ENCODE measurements at regions not wholly inside any gene's neighbourhood (a gene's known extent, or its start where the extent isn't known, plus 50 kb on each side); places are given as distances from the start of the nearest gene placed in this dataset.

DNA sequence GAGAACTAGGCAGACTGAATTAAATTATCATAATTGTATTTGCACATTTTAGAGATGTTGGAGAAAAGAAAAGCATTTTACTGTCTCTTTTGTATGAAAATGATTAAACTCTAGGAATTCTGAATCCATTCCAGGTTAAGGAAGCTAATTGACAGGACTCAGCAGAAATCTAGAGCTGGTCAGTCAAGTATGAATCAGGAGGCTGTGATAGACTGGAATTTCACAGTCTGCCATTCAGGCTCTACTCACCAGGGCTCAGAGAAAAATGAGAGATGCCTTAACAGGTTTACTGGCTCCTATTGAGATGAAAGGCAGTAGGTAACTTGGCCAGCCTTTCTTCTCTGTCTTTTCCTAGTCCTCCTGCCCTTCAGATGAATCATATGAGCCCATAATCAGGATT, 693.9 kb upstream of the CHORDC1 start:
- H3K4me3 ChIP-seq (ENCODE audit: low read depth, low read length): no peak overlapping the region
- TF ChIP-seq, protein P1, sequence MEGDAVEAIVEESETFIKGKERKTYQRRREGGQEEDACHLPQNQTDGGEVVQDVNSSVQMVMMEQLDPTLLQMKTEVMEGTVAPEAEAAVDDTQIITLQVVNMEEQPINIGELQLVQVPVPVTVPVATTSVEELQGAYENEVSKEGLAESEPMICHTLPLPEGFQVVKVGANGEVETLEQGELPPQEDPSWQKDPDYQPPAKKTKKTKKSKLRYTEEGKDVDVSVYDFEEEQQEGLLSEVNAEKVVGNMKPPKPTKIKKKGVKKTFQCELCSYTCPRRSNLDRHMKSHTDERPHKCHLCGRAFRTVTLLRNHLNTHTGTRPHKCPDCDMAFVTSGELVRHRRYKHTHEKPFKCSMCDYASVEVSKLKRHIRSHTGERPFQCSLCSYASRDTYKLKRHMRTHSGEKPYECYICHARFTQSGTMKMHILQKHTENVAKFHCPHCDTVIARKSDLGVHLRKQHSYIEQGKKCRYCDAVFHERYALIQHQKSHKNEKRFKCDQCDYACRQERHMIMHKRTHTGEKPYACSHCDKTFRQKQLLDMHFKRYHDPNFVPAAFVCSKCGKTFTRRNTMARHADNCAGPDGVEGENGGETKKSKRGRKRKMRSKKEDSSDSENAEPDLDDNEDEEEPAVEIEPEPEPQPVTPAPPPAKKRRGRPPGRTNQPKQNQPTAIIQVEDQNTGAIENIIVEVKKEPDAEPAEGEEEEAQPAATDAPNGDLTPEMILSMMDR (IDR thresholded peaks at IDR 0.05; ENCODE audit: insufficient read depth, low read length): no peak
- no peak for DNase-seq (ENCODE audit: low read depth)

DNA sequence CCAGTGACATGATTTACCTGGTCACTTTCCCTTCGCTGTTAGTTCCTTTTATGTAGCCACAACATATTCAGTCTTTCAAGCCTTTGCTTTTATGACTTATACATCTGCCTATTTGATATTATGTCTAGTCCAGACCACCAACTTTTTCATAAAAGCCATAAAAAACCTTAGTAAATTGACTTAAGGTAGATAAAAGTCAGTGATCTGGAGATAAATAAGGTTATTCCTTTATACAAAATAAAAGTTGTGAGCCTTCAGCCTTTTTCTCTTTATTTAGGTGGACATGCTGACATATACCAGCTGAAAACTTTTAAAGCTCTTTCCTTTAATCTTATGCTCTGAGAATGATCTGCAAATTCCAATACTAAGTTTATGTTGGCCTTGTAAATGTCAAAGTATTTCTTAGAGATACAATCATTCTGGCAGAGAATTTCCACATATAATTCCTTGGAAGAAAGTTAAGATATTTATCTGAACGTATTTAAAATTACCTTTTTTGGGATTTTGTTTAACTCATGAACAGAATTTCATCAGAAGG, 690.4 kb upstream of the CHORDC1 start:
- TF ChIP-seq, protein P1 (IDR thresholded peaks at IDR 0.05; ENCODE audit: insufficient read depth, low read length): no peak
- no peak for DNase-seq (ENCODE audit: low read depth)
- no peak overlapping the region for H3K4me3 ChIP-seq (ENCODE audit: low read depth, low read length)

DNA sequence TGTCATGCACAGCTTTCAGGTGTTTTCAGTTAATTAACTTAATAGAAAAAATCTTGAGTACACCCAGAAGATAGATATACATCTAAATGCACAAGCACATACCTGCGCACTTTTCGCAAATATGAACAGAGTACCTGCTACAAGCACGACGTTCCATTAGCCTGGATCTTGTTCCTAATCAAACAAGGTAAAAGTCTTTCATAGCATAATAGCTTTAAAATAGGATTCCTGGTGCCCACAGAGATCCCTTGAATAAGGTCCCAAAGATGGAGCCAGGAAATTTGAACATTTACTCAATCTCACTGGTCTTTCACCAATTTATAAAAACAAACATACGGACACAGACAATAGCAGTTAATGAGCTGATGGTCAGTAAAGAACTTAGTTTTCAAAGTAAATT, 689.8 kb upstream of the CHORDC1 start:
- TF ChIP-seq, protein P1 (IDR thresholded peaks at IDR 0.05; ENCODE audit: insufficient read depth, low read length): no peak
- no peak for DNase-seq (ENCODE audit: low read depth)
- H3K4me3 ChIP-seq (ENCODE audit: low read depth, low read length): no peak overlapping the region

DNA sequence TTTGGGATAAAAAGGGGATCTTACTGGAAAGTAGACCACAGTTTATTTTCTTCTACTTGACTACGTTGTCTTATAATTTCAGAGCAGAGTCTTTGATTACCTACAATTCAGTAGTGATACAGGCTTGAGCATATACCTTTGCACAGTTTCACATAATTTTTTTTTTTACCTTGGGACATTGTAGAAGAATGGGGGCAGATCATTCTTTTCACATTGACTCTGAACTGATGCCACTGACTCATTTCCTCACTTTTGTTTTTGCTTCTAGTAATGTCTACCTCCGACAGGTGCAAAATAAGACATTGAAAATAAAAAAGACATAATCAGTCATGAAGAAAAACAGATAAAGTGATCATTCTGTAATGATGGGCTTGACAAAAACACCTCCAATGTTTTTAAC, 688.3 kb upstream of the CHORDC1 start:
- no peak for DNase-seq (ENCODE audit: low read depth)
- TF ChIP-seq, protein P1 (IDR thresholded peaks at IDR 0.05; ENCODE audit: insufficient read depth, low read length): no peak
- no peak overlapping the region for H3K4me3 ChIP-seq (ENCODE audit: low read depth, low read length)

DNA sequence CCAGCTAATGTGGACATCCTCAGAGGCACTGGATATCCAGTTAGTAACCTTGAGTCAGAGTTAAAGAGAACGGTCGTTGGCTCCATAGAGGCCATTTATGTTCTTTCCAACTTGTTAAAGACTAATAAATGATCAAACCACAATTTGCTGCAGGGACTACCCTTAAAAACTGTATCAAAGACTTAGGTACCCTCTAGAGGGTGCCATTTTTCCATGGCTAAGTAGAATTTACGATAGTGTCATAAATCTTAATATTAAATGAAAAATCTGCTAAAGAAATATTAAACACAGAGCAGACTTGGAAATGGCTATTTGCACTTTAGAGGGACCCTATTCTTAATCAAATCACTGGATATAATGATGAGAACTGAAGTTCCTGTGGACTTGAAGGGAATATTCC, 685.2 kb upstream of the CHORDC1 start:
- no peak for DNase-seq (ENCODE audit: low read depth)
- TF ChIP-seq, protein P1 (IDR thresholded peaks at IDR 0.05; ENCODE audit: insufficient read depth, low read length): no peak
- no peak overlapping the region for H3K4me3 ChIP-seq (ENCODE audit: low read depth, low read length)

DNA sequence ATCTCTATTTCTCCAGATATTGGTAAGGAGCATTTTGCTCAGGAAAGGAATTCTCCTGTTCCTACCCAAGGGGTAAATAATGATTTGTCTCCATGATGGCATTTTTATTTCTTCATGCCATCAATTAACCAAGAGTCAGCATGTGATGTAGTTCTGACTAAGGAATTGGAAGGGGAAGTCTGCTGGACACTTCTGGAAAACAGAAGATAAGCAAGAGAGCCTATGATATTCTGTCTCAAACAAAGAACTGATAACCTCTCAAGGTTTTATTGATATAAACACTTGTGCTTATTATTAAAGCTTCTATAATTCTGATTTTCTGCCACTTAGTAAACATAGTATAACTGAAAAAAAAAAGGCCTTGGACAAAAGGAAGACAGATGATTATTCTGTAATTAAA, 673.0 kb upstream of the CHORDC1 start:
- no peak overlapping the region for H3K4me3 ChIP-seq (ENCODE audit: low read depth, low read length)
- TF ChIP-seq, protein P1 (IDR thresholded peaks at IDR 0.05; ENCODE audit: insufficient read depth, low read length): no peak

DNA sequence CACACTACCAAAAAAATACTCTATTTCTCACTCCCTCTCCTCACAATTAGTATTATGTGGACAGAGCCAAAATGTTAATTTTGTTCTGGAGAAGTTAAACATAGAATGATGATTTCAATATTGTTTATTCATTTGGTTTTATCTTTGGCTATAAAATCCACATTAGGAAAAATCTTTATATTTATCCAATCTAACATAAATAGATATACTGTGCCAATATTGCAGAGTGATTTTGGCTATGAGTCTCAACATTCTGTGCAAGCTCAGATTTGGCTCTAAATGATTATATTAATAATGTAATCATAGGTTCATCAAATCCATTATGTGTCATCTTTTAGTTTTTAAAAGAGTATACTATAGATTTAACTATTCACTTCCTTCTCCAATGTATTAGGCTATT, 667.5 kb upstream of the CHORDC1 start:
- no peak overlapping the region for H3K4me3 ChIP-seq (ENCODE audit: low read depth, low read length)
- TF ChIP-seq, protein P1 (IDR thresholded peaks at IDR 0.05; ENCODE audit: insufficient read depth, low read length): no peak
- no peak for DNase-seq (ENCODE audit: low read depth)

More for the DNA sequence above, 673.0 kb upstream of the CHORDC1 start:
- no peak for DNase-seq (ENCODE audit: low read depth)
